ENCODE measurements at regions not wholly inside any gene's neighbourhood (a gene's known extent, or its start where the extent isn't known, plus 50 kb on each side); places are given as distances from the start of the nearest gene placed in this dataset.
A peak's percentile ranks its signal among the peaks of the same experiment; 100 is the strongest.

DNA sequence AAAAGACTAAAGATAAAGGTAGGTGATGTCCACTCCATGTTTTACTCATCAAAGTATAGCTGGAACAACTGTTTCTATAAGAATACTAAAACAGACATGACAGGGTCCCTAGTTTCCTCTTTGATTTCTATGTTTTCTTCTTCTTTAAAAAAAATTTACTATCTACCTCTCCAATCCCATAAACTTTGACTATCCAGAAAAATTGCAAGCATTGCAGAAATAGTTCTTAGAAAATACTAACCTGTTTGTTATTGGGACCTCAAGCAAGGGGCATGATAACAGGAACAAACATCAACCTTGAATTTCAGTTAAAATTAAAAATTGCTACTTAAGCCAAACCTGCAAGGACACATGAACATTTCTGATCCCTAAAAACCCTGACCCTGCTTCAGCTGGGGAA, 1226.5 kb downstream of the C4orf33 start:
- H3K27me3 ChIP-seq (replicated peaks; ENCODE audit: control insufficient read depth, insufficient read depth, low read length), result no peaks in the 10 kb centered on the region
- no peaks in the 10 kb centered on the region for H3K36me3 ChIP-seq (ENCODE audit: control insufficient read depth, insufficient read depth, low read length)
- DNase-seq (ENCODE audit: extremely low read depth, insufficient read length), result no peak
- TF ChIP-seq, protein P1, sequence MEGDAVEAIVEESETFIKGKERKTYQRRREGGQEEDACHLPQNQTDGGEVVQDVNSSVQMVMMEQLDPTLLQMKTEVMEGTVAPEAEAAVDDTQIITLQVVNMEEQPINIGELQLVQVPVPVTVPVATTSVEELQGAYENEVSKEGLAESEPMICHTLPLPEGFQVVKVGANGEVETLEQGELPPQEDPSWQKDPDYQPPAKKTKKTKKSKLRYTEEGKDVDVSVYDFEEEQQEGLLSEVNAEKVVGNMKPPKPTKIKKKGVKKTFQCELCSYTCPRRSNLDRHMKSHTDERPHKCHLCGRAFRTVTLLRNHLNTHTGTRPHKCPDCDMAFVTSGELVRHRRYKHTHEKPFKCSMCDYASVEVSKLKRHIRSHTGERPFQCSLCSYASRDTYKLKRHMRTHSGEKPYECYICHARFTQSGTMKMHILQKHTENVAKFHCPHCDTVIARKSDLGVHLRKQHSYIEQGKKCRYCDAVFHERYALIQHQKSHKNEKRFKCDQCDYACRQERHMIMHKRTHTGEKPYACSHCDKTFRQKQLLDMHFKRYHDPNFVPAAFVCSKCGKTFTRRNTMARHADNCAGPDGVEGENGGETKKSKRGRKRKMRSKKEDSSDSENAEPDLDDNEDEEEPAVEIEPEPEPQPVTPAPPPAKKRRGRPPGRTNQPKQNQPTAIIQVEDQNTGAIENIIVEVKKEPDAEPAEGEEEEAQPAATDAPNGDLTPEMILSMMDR (IDR thresholded peaks at IDR 0.05; ENCODE audit: insufficient read depth, low read length, poor library complexity, severe bottlenecking), result no peak
- no peak overlapping the region for H3K4me3 ChIP-seq (replicated peaks; ENCODE audit: low read depth, low read length)

DNA sequence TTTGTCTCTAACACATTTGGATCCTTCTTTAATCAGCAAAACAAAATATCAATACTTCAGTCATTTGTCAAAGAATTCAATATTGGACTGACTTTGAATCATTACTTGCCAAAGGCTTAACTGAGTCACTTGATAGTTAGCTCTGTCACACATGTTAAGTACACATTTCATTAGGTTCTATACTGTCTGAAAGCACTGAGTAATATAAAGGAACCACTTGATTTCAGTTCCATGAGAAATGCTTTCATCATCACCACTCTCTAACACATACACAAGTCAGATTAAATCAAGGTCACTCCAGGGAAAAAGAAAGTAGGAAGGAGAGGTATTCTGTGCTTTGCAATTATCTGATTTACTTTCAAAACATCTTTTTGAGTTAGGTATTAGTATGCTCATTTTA, 1233.1 kb downstream of the C4orf33 start:
- TF ChIP-seq, protein P1 (IDR thresholded peaks at IDR 0.05; ENCODE audit: insufficient read depth, low read length, poor library complexity, severe bottlenecking), result no peak
- H3K27me3 ChIP-seq (replicated peaks; ENCODE audit: control insufficient read depth, insufficient read depth, low read length), result no peaks in the 10 kb centered on the region
- H3K36me3 ChIP-seq (ENCODE audit: control insufficient read depth, insufficient read depth, low read length), result no peaks in the 10 kb centered on the region
- no peak for DNase-seq (ENCODE audit: extremely low read depth, insufficient read length)
- H3K4me3 ChIP-seq (replicated peaks; ENCODE audit: low read depth, low read length), result no peak overlapping the region

DNA sequence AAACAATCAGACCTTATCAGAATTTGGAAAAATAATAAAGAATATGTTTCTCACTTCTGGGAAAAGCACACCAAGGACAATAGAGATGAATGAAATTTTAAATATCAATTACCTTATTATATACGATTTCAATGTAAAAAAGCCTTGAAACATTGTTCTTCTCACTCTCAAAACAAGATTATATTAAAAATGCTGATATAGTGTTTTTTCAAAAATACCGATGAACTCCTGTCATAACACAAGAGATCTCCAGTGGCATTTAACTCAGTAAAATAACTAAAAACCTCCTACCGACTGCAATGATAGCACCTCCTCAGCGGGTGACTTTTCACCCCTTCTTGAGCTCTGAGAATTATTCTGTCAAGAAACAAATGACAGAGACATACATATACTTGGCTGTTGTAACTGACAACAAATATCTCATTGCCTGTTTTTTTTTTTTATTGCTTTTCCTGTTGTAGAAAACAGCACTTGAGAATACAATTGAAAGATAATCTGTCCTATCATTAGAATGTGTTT, 1237.3 kb downstream of the C4orf33 start:
- TF ChIP-seq, protein P1 (IDR thresholded peaks at IDR 0.05; ENCODE audit: insufficient read depth, low read length, poor library complexity, severe bottlenecking), result no peak
- no peak for DNase-seq (ENCODE audit: extremely low read depth, insufficient read length)
- no peak overlapping the region for H3K4me3 ChIP-seq (replicated peaks; ENCODE audit: low read depth, low read length)
- no peaks in the 10 kb centered on the region for H3K27me3 ChIP-seq (replicated peaks; ENCODE audit: control insufficient read depth, insufficient read depth, low read length)
- no peaks in the 10 kb centered on the region for H3K36me3 ChIP-seq (ENCODE audit: control insufficient read depth, insufficient read depth, low read length)

DNA sequence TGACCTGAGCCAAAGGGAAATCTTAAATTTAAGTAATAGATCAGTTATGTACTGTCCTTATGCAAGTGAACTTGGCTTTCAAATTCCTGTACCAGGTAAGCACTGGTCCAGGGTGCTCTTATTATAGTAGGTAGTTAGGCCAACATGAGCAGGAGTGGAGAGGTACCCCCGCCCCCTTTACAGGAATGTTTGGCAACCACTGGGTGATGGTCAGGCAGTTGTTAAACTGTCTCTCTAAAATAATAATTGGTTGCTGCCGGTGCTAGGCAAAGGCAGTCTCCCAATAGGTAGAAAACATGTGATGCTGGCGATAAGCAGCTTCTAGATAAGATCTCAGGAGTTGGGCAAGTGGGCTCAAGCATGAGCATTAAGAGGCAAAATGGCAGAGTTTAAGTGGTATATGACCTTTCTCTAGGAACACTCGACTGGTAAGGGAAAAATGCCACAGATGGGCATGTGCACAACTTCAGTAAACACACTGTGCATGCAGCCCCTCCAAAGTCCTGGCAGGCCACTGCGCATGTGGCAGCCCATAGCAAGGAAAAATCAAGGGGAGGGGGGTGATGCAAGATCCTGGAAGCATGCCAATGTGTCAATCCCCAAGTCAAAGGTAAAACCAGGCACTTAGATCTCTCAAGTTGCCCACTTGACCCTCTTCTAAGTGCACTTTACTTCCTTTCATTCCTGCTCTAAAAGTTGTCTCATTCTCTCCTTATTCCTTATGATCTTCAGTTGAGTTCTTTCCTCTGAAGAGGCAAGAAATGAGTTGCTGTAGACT, 1239.7 kb downstream of the C4orf33 start:
- Histone ChIP-seq H3K4me3 (replicated peaks; ENCODE audit: low read depth, low read length) (no peak overlapping the region), H3K27me3 (replicated peaks; ENCODE audit: control insufficient read depth, insufficient read depth, low read length) (no peaks in the 10 kb centered on the region), H3K36me3 (ENCODE audit: control insufficient read depth, insufficient read depth, low read length) (no peaks in the 10 kb centered on the region)
- no peak for DNase-seq (ENCODE audit: extremely low read depth, insufficient read length)
- TF ChIP-seq, protein P1 (IDR thresholded peaks at IDR 0.05; ENCODE audit: insufficient read depth, low read length, poor library complexity, severe bottlenecking), result no peak

DNA sequence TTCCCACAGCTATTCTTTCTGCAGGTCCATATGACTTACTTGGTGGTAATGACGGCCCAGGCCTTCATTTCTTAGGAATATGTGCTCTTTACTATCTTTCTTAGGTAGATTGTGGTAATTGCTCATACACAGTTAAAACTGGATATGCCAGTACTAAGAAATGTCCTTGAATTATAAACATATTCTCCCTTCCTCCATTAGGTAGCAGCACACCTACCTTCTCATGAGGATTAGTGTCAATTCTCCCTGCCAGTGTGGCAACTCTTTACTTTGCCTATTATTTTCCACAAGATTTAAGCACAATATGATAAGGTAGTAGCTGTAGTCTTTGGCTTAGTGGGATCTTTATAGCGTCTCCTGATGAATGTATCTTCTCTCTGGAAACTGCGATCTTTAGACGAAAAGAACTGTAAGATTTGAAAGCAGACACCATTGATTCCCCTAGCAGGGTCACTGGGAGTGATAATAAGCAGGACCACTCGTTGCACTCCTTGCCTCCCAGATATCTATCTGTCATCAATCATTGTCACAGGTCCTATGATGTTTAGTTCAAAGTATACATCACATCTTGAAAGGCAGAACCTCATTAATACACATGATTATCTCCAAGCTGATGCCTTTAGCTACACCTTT, 1240.7 kb downstream of the C4orf33 start:
- H3K27me3 ChIP-seq (replicated peaks; ENCODE audit: control insufficient read depth, insufficient read depth, low read length), result no peaks in the 10 kb centered on the region
- TF ChIP-seq, protein P1 (IDR thresholded peaks at IDR 0.05; ENCODE audit: insufficient read depth, low read length, poor library complexity, severe bottlenecking), result peak; percentile 55
- no peak overlapping the region for H3K4me3 ChIP-seq (replicated peaks; ENCODE audit: low read depth, low read length)
- no peak for DNase-seq (ENCODE audit: extremely low read depth, insufficient read length)
- no peaks in the 10 kb centered on the region for H3K36me3 ChIP-seq (ENCODE audit: control insufficient read depth, insufficient read depth, low read length)
